Kidney (tissue), 13 donors: ENCODE measurements at regions not wholly inside any gene's neighbourhood (a gene's known extent, or its start where the extent isn't known, plus 50 kb on each side); places are given as distances from the start of the nearest gene placed in this dataset.

Source experiments
- DNase-seq, 5 donors: peaks; one replicate each; pipeline ENCODE4 v3.0.0-alpha.2; 2013 to 2020
- FAIRE-seq: peaks from 2 replicates; lab custom pipeline; 2012; peaks lifted over from hg19 to GRCh38; lab: Jason Lieb, UNC
- H3K27ac ChIP-seq, 2 donors: one replicate each; pipeline ENCODE4 v1.7.0; 2013; ENCODE audit warnings: low read depth in 2 of 2, low read length in 2 of 2, inconsistent platforms in 1 of 2
- H3K27me3 ChIP-seq: one replicate; pipeline ENCODE4 v1.7.1; 2013; ENCODE audit warnings: low read length, inconsistent platforms; ENCODE audit not compliant: control insufficient read depth, insufficient read depth
- H3K36me3 ChIP-seq, 3 donors: one replicate each; pipeline versions ENCODE4 v1.7.0 to v1.7.1; 2013; ENCODE audit warnings: low read length in 3 of 3, control low read depth in 1 of 3, inconsistent platforms in 1 of 3; ENCODE audit not compliant: insufficient read depth in 3 of 3, control insufficient read depth in 2 of 3
- H3K4me1 ChIP-seq, 3 donors: one replicate each; pipeline versions ENCODE4 v1.7.0 to v1.7.1; 2013; ENCODE audit warnings: low read length in 3 of 3, inconsistent platforms in 1 of 3, low read depth in 1 of 3; ENCODE audit not compliant: control insufficient read depth in 2 of 3, insufficient read depth in 2 of 3
- H3K4me3 ChIP-seq, 3 donors: one replicate each; pipeline versions ENCODE4 v1.7.0 to v1.8.1; 2013; ENCODE audit warnings: low read length in 3 of 3, control low read depth in 1 of 3, inconsistent platforms in 1 of 3
- H3K9ac ChIP-seq, 3 donors: one replicate each; pipeline versions ENCODE4 v1.7.0 to v1.7.1; 2013; ENCODE audit warnings: low read length in 3 of 3, control low read depth in 1 of 3, inconsistent platforms in 1 of 3
- H3K9me3 ChIP-seq, 3 donors: one replicate each; pipeline versions ENCODE4 v1.7.0 to v1.7.1; 2013; ENCODE audit warnings: low read length in 3 of 3, control low read depth in 1 of 3, inconsistent platforms in 1 of 3; ENCODE audit not compliant: control insufficient read depth in 2 of 3, insufficient read depth in 1 of 3
- intact Hi-C: fragments of 100-400 bp; cut with DNase I; formaldehyde crosslinking; loops from one replicate; pipeline ENCODE4 v1.11.1; 2022
- TF ChIP-seq, protein P1 (sequence below): IDR thresholded peaks from 3 replicates; pipeline ENCODE4 v1.5.1; 2012; ENCODE audit warnings: mild to moderate bottlenecking, moderate library complexity, borderline replicate concordance; ENCODE audit not compliant: insufficient read depth; ENCODE audit errors: extremely low read depth
- donor health status: control.
- donor health status: control.
- donor health status: control.
- donor health status: control.
- donor health status: control.
- donor health status: DM: yes; HTN: yes; CAD: no.
- donor health status: Normal renal cell carcinoma (clear cell type).

- Histone ChIP-seq H3K27ac (no peak overlapping the region), H3K4me1 (no peaks in the 10 kb centered on the region), H3K9ac (no peak overlapping the region), H3K4me3 (no peak overlapping the region), H3K36me3 (no peaks in the 10 kb centered on the region), H3K27me3 (no peaks in the 10 kb centered on the region), H3K9me3 (no peaks in the 10 kb centered on the region)
- TF ChIP-seq, protein P1, sequence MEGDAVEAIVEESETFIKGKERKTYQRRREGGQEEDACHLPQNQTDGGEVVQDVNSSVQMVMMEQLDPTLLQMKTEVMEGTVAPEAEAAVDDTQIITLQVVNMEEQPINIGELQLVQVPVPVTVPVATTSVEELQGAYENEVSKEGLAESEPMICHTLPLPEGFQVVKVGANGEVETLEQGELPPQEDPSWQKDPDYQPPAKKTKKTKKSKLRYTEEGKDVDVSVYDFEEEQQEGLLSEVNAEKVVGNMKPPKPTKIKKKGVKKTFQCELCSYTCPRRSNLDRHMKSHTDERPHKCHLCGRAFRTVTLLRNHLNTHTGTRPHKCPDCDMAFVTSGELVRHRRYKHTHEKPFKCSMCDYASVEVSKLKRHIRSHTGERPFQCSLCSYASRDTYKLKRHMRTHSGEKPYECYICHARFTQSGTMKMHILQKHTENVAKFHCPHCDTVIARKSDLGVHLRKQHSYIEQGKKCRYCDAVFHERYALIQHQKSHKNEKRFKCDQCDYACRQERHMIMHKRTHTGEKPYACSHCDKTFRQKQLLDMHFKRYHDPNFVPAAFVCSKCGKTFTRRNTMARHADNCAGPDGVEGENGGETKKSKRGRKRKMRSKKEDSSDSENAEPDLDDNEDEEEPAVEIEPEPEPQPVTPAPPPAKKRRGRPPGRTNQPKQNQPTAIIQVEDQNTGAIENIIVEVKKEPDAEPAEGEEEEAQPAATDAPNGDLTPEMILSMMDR, result no peak
- DNase-seq, result no peak
- intact Hi-C loops, result no loop called here
- no peak for FAIRE-seq
Measured at GRCh38 chr3:18892047-18892446, 256.3 kb upstream of the KCNH8 start.

GRCh38 chr3:18891641-18892040 lies 256.7 kb upstream of the KCNH8 start:
- no peak overlapping the region for H3K4me3 ChIP-seq
- intact Hi-C loops, result no loop called here
- H3K9ac ChIP-seq, result no peak overlapping the region
- DNase-seq (no peak), FAIRE-seq (no peak)
- no peaks in the 10 kb centered on the region for H3K4me1 ChIP-seq
- no peaks in the 10 kb centered on the region for H3K9me3 ChIP-seq
- no peaks in the 10 kb centered on the region for H3K27me3 ChIP-seq
- no peaks in the 10 kb centered on the region for H3K36me3 ChIP-seq
- TF ChIP-seq, protein P1, result no peak
- no peak overlapping the region for H3K27ac ChIP-seq

- Histone ChIP-seq H3K9ac (no peak overlapping the region), H3K4me1 (no peaks in the 10 kb centered on the region), H3K4me3 (no peak overlapping the region), H3K27ac (no peak overlapping the region), H3K27me3 (no peaks in the 10 kb centered on the region), H3K9me3 (no peaks in the 10 kb centered on the region), H3K36me3 (no peaks in the 10 kb centered on the region)
- TF ChIP-seq, protein P1, result no peak
- DNase-seq, result no peak
- no peak for FAIRE-seq
- intact Hi-C loops, result no loop called here
Measured at GRCh38 chr3:18890449-18890848, 257.9 kb upstream of the KCNH8 start.

DNA sequence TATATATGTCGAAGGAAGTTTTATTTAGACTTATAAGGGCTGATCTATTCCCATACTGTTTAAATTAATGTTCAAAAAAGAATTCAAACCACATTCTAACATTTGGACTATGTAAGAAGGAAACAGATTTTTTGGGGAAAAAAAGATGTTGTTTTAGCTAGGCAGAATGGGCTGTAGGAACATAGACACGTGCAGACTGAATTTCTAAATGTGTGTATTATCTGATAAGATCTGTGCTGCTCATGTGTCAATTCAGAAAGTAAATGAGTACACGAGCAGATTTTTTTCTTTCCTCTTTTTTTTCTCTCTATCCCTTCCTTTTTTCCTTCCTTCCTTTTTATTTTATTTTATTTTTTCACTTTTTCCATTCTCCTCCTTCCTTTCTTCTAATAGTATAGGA lies 259.5 kb upstream of the KCNH8 start:
- DNase-seq (no peak), FAIRE-seq (no peak)
- intact Hi-C loops, result no loop called here
- Histone ChIP-seq H3K27ac (no peak overlapping the region), H3K36me3 (no peaks in the 10 kb centered on the region), H3K9me3 (no peaks in the 10 kb centered on the region), H3K4me1 (no peaks in the 10 kb centered on the region), H3K4me3 (no peak overlapping the region), H3K9ac (no peak overlapping the region), H3K27me3 (no peaks in the 10 kb centered on the region)
- TF ChIP-seq, protein P1, result no peak
